ENCODE measurements at regions not wholly inside any gene's neighbourhood (a gene's known extent, or its start where the extent isn't known, plus 50 kb on each side); places are given as distances from the start of the nearest gene placed in this dataset.

- DNase-seq, result no peak
- H3K27me3 Mint-ChIP-seq, result no peaks in the 10 kb centered on the region
- H3K9me3 Mint-ChIP-seq (ENCODE audit: low read depth), result peaks cover 4% of the 10 kb centered on the region
- intact Hi-C loops (cut with DNase I, micrococcal nuclease), result no loop called here
- H3K4me1 Mint-ChIP-seq, result peaks cover 2% of the 10 kb centered on the region
- H3K27ac Mint-ChIP-seq, result no peak overlapping the region
- CTCF ChIA-PET, result interaction anchor here (0.5 kb wide), 1 partner anchor 27 kb away, joined by 3 read pairs; no protein-coding TSS in a partner anchor
- POLR2A ChIA-PET, result no interaction called here
- no peak for ATAC-seq
- no peak overlapping the region for H3K4me3 Mint-ChIP-seq
- H3K36me3 Mint-ChIP-seq (ENCODE audit: low read depth), result no peaks in the 10 kb centered on the region
These were observed 150.7 kb upstream of the LGALSL start for GRCh38 chr2:64303250-64303649.

GRCh38 chr2:64307421-64307820 lies 146.5 kb upstream of the LGALSL start:
- Mint-ChIP-seq H3K9me3 (ENCODE audit: low read depth) (peaks cover 4% of the 10 kb centered on the region), H3K4me3 (no peak overlapping the region), H3K36me3 (ENCODE audit: low read depth) (no peaks in the 10 kb centered on the region), H3K27ac (no peak overlapping the region), H3K4me1 (no peaks in the 10 kb centered on the region), H3K27me3 (no peaks in the 10 kb centered on the region)
- DNase-seq, result no peak
- ChIA-PET POLR2A (no interaction called here), CTCF (interaction anchor here (1.1 kb wide), 1 partner anchor 257 kb away, joined by 5 read pairs; no protein-coding TSS in a partner anchor)
- no peak for ATAC-seq
- intact Hi-C loops (cut with DNase I, micrococcal nuclease), result no loop called here

- ChIA-PET POLR2A (interaction anchor here (0.6 kb wide), 1 partner anchor 140 kb away, joined by 14 read pairs; no protein-coding TSS in a partner anchor), CTCF (interaction anchor here (0.6 to 2.9 kb wide), 7 partner anchors 16 to 263 kb away, joined by 3 to 9 read pairs (median 3); no protein-coding TSS in a partner anchor)
- H3K36me3 Mint-ChIP-seq (ENCODE audit: low read depth), result no peaks in the 10 kb centered on the region
- no peaks in the 10 kb centered on the region for H3K4me1 Mint-ChIP-seq
- H3K27ac Mint-ChIP-seq, result no peak overlapping the region
- DNase-seq (no peak), ATAC-seq (no peak)
- H3K9me3 Mint-ChIP-seq (ENCODE audit: low read depth), result no peaks in the 10 kb centered on the region
- H3K4me3 Mint-ChIP-seq, result no peak overlapping the region
- H3K27me3 Mint-ChIP-seq, result no peaks in the 10 kb centered on the region
- intact Hi-C loops (cut with DNase I, micrococcal nuclease), result no loop called here
These were observed 142.6 kb upstream of the LGALSL start for GRCh38 chr2:64311191-64311910.

- no peaks in the 10 kb centered on the region for H3K4me1 Mint-ChIP-seq
- no peak for ATAC-seq
- CTCF ChIA-PET, result interaction anchor here (0.6 to 2.9 kb wide), 5 partner anchors 15 to 264 kb away, joined by 3 to 9 read pairs (median 5); no protein-coding TSS in a partner anchor
These were observed 141.9 kb upstream of the LGALSL start for GRCh38 chr2:64311948-64312621.

GRCh38 chr2:64312622-64313397 lies 141.2 kb upstream of the LGALSL start:
- H3K9me3 Mint-ChIP-seq (ENCODE audit: low read depth), result no peaks in the 10 kb centered on the region
- H3K27me3 Mint-ChIP-seq, result no peaks in the 10 kb centered on the region
- no peaks in the 10 kb centered on the region for H3K36me3 Mint-ChIP-seq (ENCODE audit: low read depth)
- ChIA-PET CTCF (interaction anchor here (0.6 to 2.9 kb wide), 5 partner anchors 16 to 421 kb away, joined by 3 to 9 read pairs (median 5); no protein-coding TSS in a partner anchor), POLR2A (interaction anchor here (0.6 kb wide), 1 partner anchor 191 kb away, joined by 3 read pairs; no protein-coding TSS in a partner anchor)
- H3K27ac Mint-ChIP-seq, result no peak overlapping the region
- no peaks in the 10 kb centered on the region for H3K4me1 Mint-ChIP-seq
- ATAC-seq (no peak), DNase-seq (no peak)
- intact Hi-C loops (cut with DNase I, micrococcal nuclease), result no loop called here
- H3K4me3 Mint-ChIP-seq, result no peak overlapping the region

More at GRCh38 chr2:64311948-64312621, 141.9 kb upstream of the LGALSL start:
- DNase-seq, result peak; percentile 10
- Mint-ChIP-seq H3K27me3 (no peaks in the 10 kb centered on the region), H3K27ac (no peak overlapping the region), H3K36me3 (ENCODE audit: low read depth) (no peaks in the 10 kb centered on the region), H3K4me3 (no peak overlapping the region), H3K9me3 (ENCODE audit: low read depth) (no peaks in the 10 kb centered on the region)
- intact Hi-C loops (cut with DNase I, micrococcal nuclease), result no loop called here
- POLR2A ChIA-PET, result interaction anchor here (0.6 kb wide), 1 partner anchor 140 kb away, joined by 14 read pairs; no protein-coding TSS in a partner anchor

- H3K27ac Mint-ChIP-seq, result no peak overlapping the region
- H3K9me3 Mint-ChIP-seq (ENCODE audit: low read depth), result no peaks in the 10 kb centered on the region
- no peak for DNase-seq
- intact Hi-C loops (cut with DNase I, micrococcal nuclease), result no loop called here
- no peaks in the 10 kb centered on the region for H3K36me3 Mint-ChIP-seq (ENCODE audit: low read depth)
- ChIA-PET POLR2A (no interaction called here), CTCF (interaction anchor here (1.1 to 2.9 kb wide), 3 partner anchors 15 to 18 kb away, joined by 3 to 9 read pairs (median 9); no protein-coding TSS in a partner anchor)
- H3K27me3 Mint-ChIP-seq, result no peaks in the 10 kb centered on the region
- no peak overlapping the region for H3K4me3 Mint-ChIP-seq
- no peak for ATAC-seq
- H3K4me1 Mint-ChIP-seq, result peaks cover 4% of the 10 kb centered on the region
These were observed 140.6 kb upstream of the LGALSL start for GRCh38 chr2:64313398-64313723.

- DNase-seq, result no peak
- Mint-ChIP-seq H3K27me3 (no peaks in the 10 kb centered on the region), H3K4me3 (no peak overlapping the region), H3K27ac (no peak overlapping the region), H3K9me3 (ENCODE audit: low read depth) (no peaks in the 10 kb centered on the region), H3K36me3 (ENCODE audit: low read depth) (no peaks in the 10 kb centered on the region), H3K4me1 (peaks cover 6% of the 10 kb centered on the region)
- CTCF ChIA-PET, result interaction anchor here (0.6 to 0.9 kb wide), 2 partner anchors 24 to 263 kb away, joined by 3 read pairs; no protein-coding TSS in a partner anchor
- no peak for ATAC-seq
- POLR2A ChIA-PET, result no interaction called here
- intact Hi-C loops (cut with DNase I, micrococcal nuclease), result no loop called here
These were observed 138.5 kb upstream of the LGALSL start for GRCh38 chr2:64315291-64315960.

GRCh38 chr2:64317707-64318475 lies 136.1 kb upstream of the LGALSL start:
- ChIA-PET CTCF (interaction anchor here (0.6 to 1.8 kb wide), 7 partner anchors 9 to 598 kb away, joined by 3 to 11 read pairs (median 4); no protein-coding TSS in a partner anchor), POLR2A (no interaction called here)
- Mint-ChIP-seq H3K9me3 (ENCODE audit: low read depth) (no peaks in the 10 kb centered on the region), H3K27me3 (no peaks in the 10 kb centered on the region), H3K36me3 (ENCODE audit: low read depth) (no peaks in the 10 kb centered on the region), H3K4me3 (no peak overlapping the region), H3K27ac (no peak overlapping the region), H3K4me1 (peaks cover 6% of the 10 kb centered on the region)
- intact Hi-C loops (cut with DNase I, micrococcal nuclease), result no loop called here
- no peak for ATAC-seq
- no peak for DNase-seq

- Mint-ChIP-seq H3K4me3 (no peak overlapping the region), H3K36me3 (ENCODE audit: low read depth) (no peaks in the 10 kb centered on the region), H3K4me1 (peaks cover 6% of the 10 kb centered on the region), H3K27ac (no peak overlapping the region), H3K9me3 (ENCODE audit: low read depth) (no peaks in the 10 kb centered on the region), H3K27me3 (peaks cover 2% of the 10 kb centered on the region)
- CTCF ChIA-PET, result interaction anchor here (0.6 to 1.8 kb wide), 8 partner anchors 10 to 597 kb away, joined by 3 to 11 read pairs (median 4); no protein-coding TSS in a partner anchor
- ATAC-seq (peak; percentile 85), DNase-seq (no peak)
- POLR2A ChIA-PET, result no interaction called here
- intact Hi-C loops (cut with DNase I, micrococcal nuclease), result no loop called here
These were observed 135.6 kb upstream of the LGALSL start for GRCh38 chr2:64318476-64318748.

GRCh38 chr2:64319896-64320295 lies 134.1 kb upstream of the LGALSL start:
- no peak overlapping the region for H3K4me3 Mint-ChIP-seq
- POLR2A ChIA-PET, result interaction anchor here (0.6 kb wide), 1 partner anchor 27 kb away, joined by 3 read pairs; no protein-coding TSS in a partner anchor

More at GRCh38 chr2:64319896-64320295, 134.1 kb upstream of the LGALSL start:
- no peak for DNase-seq
- peaks cover 12% of the 10 kb centered on the region for H3K4me1 Mint-ChIP-seq
- H3K9me3 Mint-ChIP-seq (ENCODE audit: low read depth), result no peaks in the 10 kb centered on the region
- ATAC-seq, result no peak
- no peak overlapping the region for H3K27ac Mint-ChIP-seq
- no peaks in the 10 kb centered on the region for H3K36me3 Mint-ChIP-seq (ENCODE audit: low read depth)
- CTCF ChIA-PET, result interaction anchor here (1.0 kb wide), 1 partner anchor 94 kb away, joined by 3 read pairs; no protein-coding TSS in a partner anchor
- intact Hi-C loops (cut with DNase I, micrococcal nuclease), result no loop called here
- H3K27me3 Mint-ChIP-seq, result peaks cover 7% of the 10 kb centered on the region
